PC-3 (cell line): ENCODE measurements at regions not wholly inside any gene's neighbourhood (a gene's known extent, or its start where the extent isn't known, plus 50 kb on each side); places are given as distances from the start of the nearest gene placed in this dataset.
A peak's percentile ranks its signal among the peaks of the same experiment; 100 is the strongest.

Experiments
- ATAC-seq: fragments of 200-7000 bp; cut with Tn5 transposase; 2 replicates; pipeline ENCODE4 v1.9.1; 2020; ENCODE audit warnings: mild to moderate bottlenecking, moderate library complexity
- BruUV-seq: library from RNA; stranded (reverse); fragments of 400-500 nt; replicated peaks from 2 replicates; lab custom pipeline; 2021; lab: Mats Ljungman, UMichigan
- CTCF ChIA-PET: fragments of 300-600 bp; sonication (Branson Sonifier 250); formaldehyde crosslinking; loops from one replicate; lab custom pipeline; 2022; ENCODE audit warnings: antibody characterized with exemption; lab: Charles Lee
- POLR2A ChIA-PET: fragments of 300-600 bp; sonication (Branson Sonifier 250); formaldehyde crosslinking; loops from one replicate; lab custom pipeline; 2022; ENCODE audit warnings: antibody characterized with exemption; ENCODE audit not compliant: unreplicated experiment; lab: Charles Lee
- DNase-seq: peaks from one replicate; pipeline ENCODE4 v3.0.0-alpha.2; 2015
- H2AFZ ChIP-seq: fragments of 300-600 bp; sonication (generic); 2 replicates; pipeline ENCODE4 v1.6.0; 2016; ENCODE audit warnings: antibody characterized with exemption, low read length
- H3F3A ChIP-seq: fragments of 300-600 bp; sonication (generic); one replicate; pipeline ENCODE4 v1.6.0; 2017; ENCODE audit warnings: antibody characterized with exemption, low read length, control low read depth, mild to moderate bottlenecking; ENCODE audit not compliant: unreplicated experiment
- H3K27ac ChIP-seq: fragments of 300-600 bp; sonication (generic); 2 replicates; pipeline ENCODE4 v1.5.1; 2016; ENCODE audit warnings: mild to moderate bottlenecking, low read length
- H3K27me3 ChIP-seq: fragments of 300-600 bp; sonication (generic); 2 replicates; pipeline ENCODE4 v1.6.1; 2016; ENCODE audit warnings: low read length, mixed read lengths
- H3K36me3 ChIP-seq: fragments of 300-600 bp; sonication (generic); 2 replicates; pipeline ENCODE4 v1.6.1; 2016; ENCODE audit warnings: low read depth, mixed run types, low read length, mixed read lengths
- H3K4me1 ChIP-seq: fragments of 300-600 bp; sonication (generic); 2 replicates; pipeline ENCODE4 v1.5.1; 2016; ENCODE audit warnings: low read length; ENCODE audit not compliant: insufficient read depth
- H3K4me2 ChIP-seq: fragments of 300-600 bp; sonication (generic); 2 replicates; pipeline ENCODE4 v1.6.0; 2016; ENCODE audit warnings: low read length
- H3K4me3 ChIP-seq: fragments of 300-600 bp; sonication (generic); 2 replicates; pipeline ENCODE4 v1.5.1; 2016; ENCODE audit warnings: mild to moderate bottlenecking, low read length, mixed read lengths
- H3K79me2 ChIP-seq: fragments of 300-600 bp; sonication (generic); 2 replicates; pipeline ENCODE4 v1.6.1; 2017; ENCODE audit warnings: low read length, mixed read lengths
- H3K9ac ChIP-seq: fragments of 300-600 bp; sonication (generic); 2 replicates; pipeline ENCODE4 v1.6.0; 2016; ENCODE audit warnings: mild to moderate bottlenecking, low read length
- H3K9me2 ChIP-seq: fragments of 300-600 bp; sonication (generic); replicated peaks from 2 replicates; pipeline ENCODE4 v1.6.1; 2016; ENCODE audit warnings: mixed run types, low read length, mixed read lengths
- H3K9me3 ChIP-seq: fragments of 300-600 bp; sonication (generic); 2 replicates; pipeline ENCODE4 v1.6.1; 2016; ENCODE audit warnings: low read length, mixed read lengths
- H4K20me1 ChIP-seq: fragments of 300-600 bp; sonication (generic); 2 replicates; pipeline ENCODE4 v1.6.1; 2016; ENCODE audit warnings: low read length, mixed read lengths
- CTCF ChIP-seq: fragments of 300-600 bp; sonication (generic); conservative IDR thresholded peaks from 2 replicates; pipeline ENCODE4 v1.5.1; 2017; ENCODE audit warnings: antibody characterized with exemption, low read depth, mild to moderate bottlenecking, low read length
- EZH2 ChIP-seq: fragments of 300-600 bp; sonication (generic); IDR thresholded peaks from one replicate; pipeline ENCODE4 v1.6.1; 2017; ENCODE audit warnings: antibody characterized with exemption, mild to moderate bottlenecking, low read length; ENCODE audit not compliant: unreplicated experiment
- EZH2phosphoT487 ChIP-seq: fragments of 300-600 bp; sonication (generic); IDR thresholded peaks from 2 replicates; pipeline ENCODE4 v1.6.1; 2018; ENCODE audit warnings: mild to moderate bottlenecking, antibody characterized with exemption, low read length, borderline replicate concordance
- intact Hi-C: fragments of 100-400 bp; cut with micrococcal nuclease; formaldehyde crosslinking; loops from 2 replicates; pipeline ENCODE4 v1.9.0; 2023

GRCh38 chr14:101657372-101657771 is 96.1 kb downstream of the DIO3 start:
- no peaks in the 10 kb centered on the region for H3K36me3 ChIP-seq
- H3K27ac ChIP-seq, result no peak overlapping the region
- no peaks in the 10 kb centered on the region for H3K79me2 ChIP-seq
- no peak for TF ChIP-seq EZH2phosphoT487
- no peak for TF ChIP-seq CTCF
- TF ChIP-seq EZH2, result no peak
- peak overlapping the region; percentile 47; the same call in 1 of the 2 replicates for H3K4me2 ChIP-seq
- no peaks in the 10 kb centered on the region for H3K9me2 ChIP-seq
- ChIA-PET POLR2A (no interaction called here), CTCF (no interaction called here)
- H3K9ac ChIP-seq, result no peak overlapping the region
- H3K9me3 ChIP-seq, result no peaks in the 10 kb centered on the region
- no peak overlapping the region for H3K4me3 ChIP-seq
- no TSS peak for BruUV-seq
- H3K27me3 ChIP-seq, result peaks cover 26% of the 10 kb centered on the region
- intact Hi-C loops, result no loop called here
- no peaks in the 10 kb centered on the region for H4K20me1 ChIP-seq
- peak; percentile 81 for ATAC-seq
- peak; percentile 85 for DNase-seq
- no peak overlapping the region for H2AFZ ChIP-seq
- peaks cover 12% of the 10 kb centered on the region for H3K4me1 ChIP-seq
- no peaks in the 10 kb centered on the region for H3F3A ChIP-seq

GRCh38 chr14:101665478-101666078 is 95.9 kb upstream of the PPP2R5C start:
- intact Hi-C loops, result loop anchor here (1.0 to 10.0 kb wide), 4 partner anchors 424 to 1281 kb away; partner anchors contain the start of gene RTL1
- Histone ChIP-seq H2AFZ (no peak overlapping the region), H3K9me2 (no peaks in the 10 kb centered on the region), H3K4me1 (no peaks in the 10 kb centered on the region), H3F3A (no peaks in the 10 kb centered on the region), H3K36me3 (no peaks in the 10 kb centered on the region; the same call in 1 of the 2 replicates), H3K27me3 (peaks cover 4% of the 10 kb centered on the region; the same call in 1 of the 2 replicates), H3K79me2 (no peaks in the 10 kb centered on the region), H3K4me3 (no peak overlapping the region), H3K4me2 (no peak overlapping the region), H3K9me3 (peaks cover 13% of the 10 kb centered on the region), H3K27ac (no peak overlapping the region), H3K9ac (no peak overlapping the region), H4K20me1 (no peaks in the 10 kb centered on the region)
- ChIA-PET CTCF (interaction anchor here (0.6 kb wide), 1 partner anchor 389 kb away, joined by 3 read pairs; no protein-coding TSS in a partner anchor), POLR2A (no interaction called here)
- no TSS peak for BruUV-seq
- TF ChIP-seq CTCF, result peak; percentile 92
- TF ChIP-seq EZH2phosphoT487, result no peak
- ATAC-seq (peak; percentile 94), DNase-seq (peak; percentile 85)

- ChIA-PET POLR2A (no interaction called here), CTCF (no interaction called here)
- H3K79me2 ChIP-seq, result no peaks in the 10 kb centered on the region
- intact Hi-C loops, result loop anchor here (10.0 kb wide), 3 partner anchors 761 to 1281 kb away; partner anchors contain the start of gene RTL1
- H3K27ac ChIP-seq, result no peak overlapping the region
- DNase-seq, result no peak
- peaks cover 13% of the 10 kb centered on the region for H3K9me3 ChIP-seq
- ATAC-seq, result no peak; the same call in 1 of the 2 replicates
- H3K9me2 ChIP-seq, result no peaks in the 10 kb centered on the region
- H3K36me3 ChIP-seq, result no peaks in the 10 kb centered on the region; the same call in 1 of the 2 replicates
- TF ChIP-seq EZH2 (no peak), EZH2phosphoT487 (no peak), CTCF (no peak)
- H3K4me2 ChIP-seq, result no peak overlapping the region
- H4K20me1 ChIP-seq, result no peaks in the 10 kb centered on the region
- H3K9ac ChIP-seq, result no peak overlapping the region
- H2AFZ ChIP-seq, result no peak overlapping the region
- no peaks in the 10 kb centered on the region for H3F3A ChIP-seq
- no TSS peak for BruUV-seq
- H3K27me3 ChIP-seq, result peaks cover 4% of the 10 kb centered on the region; the same call in 1 of the 2 replicates
- no peak overlapping the region for H3K4me3 ChIP-seq
- no peaks in the 10 kb centered on the region for H3K4me1 ChIP-seq
Observed at GRCh38 chr14:101666264-101666663, 95.2 kb upstream of the PPP2R5C start.
